Colonic mucosa (tissue), 4 donors: ENCODE measurements at regions not wholly inside any gene's neighbourhood (a gene's known extent, or its start where the extent isn't known, plus 50 kb on each side); places are given as distances from the start of the nearest gene placed in this dataset.
A peak's percentile ranks its signal among the peaks of the same experiment; 100 is the strongest.
"Not testable (repeated sequence)": the region's sequence is repeated elsewhere in the genome, so short reads cannot be mapped to it uniquely, and the experiment has no call there.

Experiments used
- DNase-seq: peaks from one replicate; pipeline ENCODE4 v3.0.0-alpha.2; 2020
- H3K27ac ChIP-seq: fragments of 200-600 bp; one replicate; pipeline ENCODE4 v1.8.0; 2021
- H3K27me3 ChIP-seq: fragments of 200-600 bp; one replicate; pipeline ENCODE4 v1.8.0; 2021
- H3K36me3 ChIP-seq: fragments of 200-600 bp; one replicate; pipeline ENCODE4 v1.8.0; 2021
- H3K4me1 ChIP-seq: fragments of 200-600 bp; one replicate; pipeline ENCODE4 v1.8.0; 2021; ENCODE audit warnings: mild to moderate bottlenecking
- H3K4me3 ChIP-seq: fragments of 200-600 bp; one replicate; pipeline ENCODE4 v1.8.0; 2021
- H3K9ac ChIP-seq, 2 donors: one replicate each; pipeline ENCODE4 v1.7.0; 2013; ENCODE audit warnings: control low read depth in 2 of 2, low read depth in 2 of 2, low read length in 2 of 2
- H3K9me3 ChIP-seq: fragments of 200-600 bp; one replicate; pipeline ENCODE4 v1.8.0; 2021
- intact Hi-C: fragments of 100-400 bp; cut with DNase I; formaldehyde crosslinking; loops from one replicate; pipeline ENCODE4 v1.14.1; 2022
- TF ChIP-seq, protein P1 (sequence below): fragments of 200-600 bp; IDR thresholded peaks from one replicate; pipeline ENCODE4 v1.8.0; 2022; ENCODE audit warnings: antibody characterized with exemption, mild to moderate bottlenecking
- donor health status: healthy.
- donor health status: DM: no; HTN: no; CAD: no.
- donor health status: DM: no; HTN: no; CAD: no.

DNA sequence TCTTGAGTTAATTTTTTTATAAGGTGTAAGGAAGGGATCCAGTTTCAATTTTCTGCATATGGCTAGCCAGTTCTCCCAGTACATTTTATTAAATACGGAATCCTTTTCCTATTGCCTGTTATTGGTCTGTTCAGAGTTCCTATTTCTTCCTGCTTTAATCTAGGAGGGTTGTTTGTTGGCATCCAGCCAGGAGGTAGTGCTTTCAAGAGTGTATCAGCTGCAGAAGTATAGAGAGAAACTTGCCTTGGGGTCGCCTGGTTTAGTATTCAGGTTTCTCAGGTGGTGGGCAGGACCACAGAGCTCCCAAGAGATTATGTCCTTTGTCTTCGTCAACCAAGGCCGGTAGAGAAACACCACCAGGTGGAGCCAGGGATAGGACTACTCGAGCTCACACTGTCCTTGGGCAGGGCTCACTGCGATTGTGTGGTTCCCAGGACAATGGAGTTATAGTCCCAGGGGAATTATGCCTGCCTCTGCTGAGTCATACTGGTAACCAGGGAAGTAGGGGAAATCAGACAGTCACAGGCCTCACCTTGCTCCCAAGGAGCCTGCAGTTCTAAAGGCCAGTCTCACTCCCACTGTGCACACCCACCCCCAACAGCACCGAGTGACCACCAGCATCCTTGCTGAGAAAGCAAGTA is 168.1 kb downstream of the VSIG4 start:
- TF ChIP-seq, protein P1, sequence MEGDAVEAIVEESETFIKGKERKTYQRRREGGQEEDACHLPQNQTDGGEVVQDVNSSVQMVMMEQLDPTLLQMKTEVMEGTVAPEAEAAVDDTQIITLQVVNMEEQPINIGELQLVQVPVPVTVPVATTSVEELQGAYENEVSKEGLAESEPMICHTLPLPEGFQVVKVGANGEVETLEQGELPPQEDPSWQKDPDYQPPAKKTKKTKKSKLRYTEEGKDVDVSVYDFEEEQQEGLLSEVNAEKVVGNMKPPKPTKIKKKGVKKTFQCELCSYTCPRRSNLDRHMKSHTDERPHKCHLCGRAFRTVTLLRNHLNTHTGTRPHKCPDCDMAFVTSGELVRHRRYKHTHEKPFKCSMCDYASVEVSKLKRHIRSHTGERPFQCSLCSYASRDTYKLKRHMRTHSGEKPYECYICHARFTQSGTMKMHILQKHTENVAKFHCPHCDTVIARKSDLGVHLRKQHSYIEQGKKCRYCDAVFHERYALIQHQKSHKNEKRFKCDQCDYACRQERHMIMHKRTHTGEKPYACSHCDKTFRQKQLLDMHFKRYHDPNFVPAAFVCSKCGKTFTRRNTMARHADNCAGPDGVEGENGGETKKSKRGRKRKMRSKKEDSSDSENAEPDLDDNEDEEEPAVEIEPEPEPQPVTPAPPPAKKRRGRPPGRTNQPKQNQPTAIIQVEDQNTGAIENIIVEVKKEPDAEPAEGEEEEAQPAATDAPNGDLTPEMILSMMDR: no peak
- no peak overlapping the region for H3K27ac ChIP-seq
- H3K27me3 ChIP-seq: peaks cover 3% of the 10 kb centered on the region

DNA sequence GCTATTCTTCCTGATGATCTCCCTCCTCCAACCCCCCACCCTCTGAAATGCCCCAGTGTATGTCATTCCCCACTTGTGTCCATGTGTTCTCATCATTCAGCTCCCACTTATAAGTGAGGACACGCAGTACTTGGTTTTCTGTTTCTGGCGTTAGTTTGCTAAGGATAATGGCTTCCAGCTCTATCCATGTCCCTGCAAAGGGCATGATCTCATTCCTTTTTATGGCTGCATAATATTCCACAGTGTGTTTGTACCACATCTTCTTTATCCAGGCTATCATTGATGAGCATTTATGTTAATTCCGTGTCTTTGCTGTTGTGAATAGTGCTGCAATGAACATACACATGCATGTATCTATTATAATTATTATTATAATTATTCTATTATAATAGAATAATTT is 169.3 kb downstream of the VSIG4 start:
- H3K27ac ChIP-seq, H3K9me3 ChIP-seq, DNase-seq, H3K36me3 ChIP-seq, H3K9ac ChIP-seq, H3K27me3 ChIP-seq, intact Hi-C loops, H3K4me3 ChIP-seq, H3K4me1 ChIP-seq: not testable (repeated sequence)

More for the DNA sequence above, 168.1 kb downstream of the VSIG4 start:
- Histone ChIP-seq H3K4me1 (no peaks in the 10 kb centered on the region), H3K9ac (no peak overlapping the region), H3K4me3 (no peak overlapping the region), H3K36me3 (no peaks in the 10 kb centered on the region), H3K9me3 (no peaks in the 10 kb centered on the region)
- DNase-seq: peak; percentile 61
- intact Hi-C loops: no loop called here

DNA sequence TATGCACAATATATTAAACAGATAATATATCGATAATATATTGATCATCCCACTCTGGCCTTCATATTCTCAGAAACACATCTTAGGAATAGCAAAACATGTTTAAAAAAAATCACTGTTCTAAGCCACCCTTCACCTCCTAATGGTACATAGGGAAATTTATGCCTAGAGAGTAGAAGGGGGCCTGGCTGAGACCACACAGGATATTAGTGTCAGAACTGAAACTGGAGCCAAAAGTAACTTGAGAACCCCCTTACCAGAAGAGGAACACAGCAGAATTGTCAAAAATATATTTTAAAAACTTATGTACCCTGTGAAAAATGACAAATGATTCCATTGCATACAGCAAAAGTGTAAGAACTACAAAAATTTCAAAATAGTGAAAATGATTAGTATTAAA is 173.1 kb downstream of the VSIG4 start:
- Histone ChIP-seq H3K4me3 (no peak overlapping the region), H3K4me1 (no peaks in the 10 kb centered on the region), H3K27me3 (peaks cover 3% of the 10 kb centered on the region), H3K27ac (no peak overlapping the region), H3K36me3 (no peaks in the 10 kb centered on the region), H3K9ac (no peak overlapping the region), H3K9me3 (no peaks in the 10 kb centered on the region)
- intact Hi-C loops: no loop called here
- no peak for DNase-seq
- TF ChIP-seq, protein P1: no peak

DNA sequence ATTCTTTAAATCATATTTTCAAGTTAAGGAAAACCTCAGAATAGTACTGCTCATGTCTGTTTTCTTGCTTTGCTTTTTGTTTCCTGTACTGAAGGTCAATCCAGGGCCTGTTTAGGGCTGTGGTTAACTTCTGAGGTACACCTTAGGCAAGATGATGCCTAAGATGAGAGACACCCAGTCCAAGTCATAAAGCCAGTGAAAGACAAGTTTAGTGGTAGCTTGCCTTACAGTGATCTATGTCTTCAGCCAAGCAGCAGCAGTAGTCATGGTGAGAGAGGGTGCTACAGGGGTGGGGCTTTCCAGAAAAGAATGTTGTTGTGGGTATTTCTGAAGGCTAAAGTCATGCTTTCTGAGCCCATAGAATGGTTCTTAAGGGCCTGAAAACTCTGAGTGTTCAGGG is 173.7 kb downstream of the VSIG4 start:
- Histone ChIP-seq H3K27me3 (peaks cover 3% of the 10 kb centered on the region), H3K27ac (no peak overlapping the region), H3K9ac (no peak overlapping the region), H3K4me3 (no peak overlapping the region), H3K4me1 (no peaks in the 10 kb centered on the region), H3K9me3 (no peaks in the 10 kb centered on the region), H3K36me3 (no peaks in the 10 kb centered on the region)
- intact Hi-C loops: no loop called here
- TF ChIP-seq, protein P1: no peak
- DNase-seq: no peak

DNA sequence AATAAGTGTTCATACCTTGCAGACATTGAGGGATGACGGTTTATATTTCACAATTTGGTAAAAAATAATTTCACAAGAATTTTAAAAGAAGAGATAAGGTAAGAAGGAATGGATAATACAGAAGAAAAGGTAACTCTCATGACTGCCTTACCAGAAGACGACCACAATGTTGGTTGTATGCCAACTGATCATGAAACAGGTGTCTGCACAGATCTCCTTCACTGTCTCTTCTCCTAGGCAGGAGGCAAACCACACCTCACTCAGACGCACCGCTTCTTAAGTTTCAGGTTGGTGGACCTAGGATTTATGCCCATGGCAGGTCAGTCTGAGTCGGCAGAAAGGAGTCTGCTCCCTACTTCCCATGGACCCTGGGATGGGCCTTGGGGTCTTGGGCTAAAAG is 177.2 kb downstream of the VSIG4 start:
- Histone ChIP-seq H3K9me3 (no peaks in the 10 kb centered on the region), H3K36me3 (no peaks in the 10 kb centered on the region), H3K27me3 (peaks cover 1% of the 10 kb centered on the region), H3K4me1 (no peaks in the 10 kb centered on the region), H3K9ac (no peak overlapping the region), H3K27ac (no peak overlapping the region), H3K4me3 (no peak overlapping the region)
- no peak for DNase-seq
- intact Hi-C loops: no loop called here
- TF ChIP-seq, protein P1: no peak

DNA sequence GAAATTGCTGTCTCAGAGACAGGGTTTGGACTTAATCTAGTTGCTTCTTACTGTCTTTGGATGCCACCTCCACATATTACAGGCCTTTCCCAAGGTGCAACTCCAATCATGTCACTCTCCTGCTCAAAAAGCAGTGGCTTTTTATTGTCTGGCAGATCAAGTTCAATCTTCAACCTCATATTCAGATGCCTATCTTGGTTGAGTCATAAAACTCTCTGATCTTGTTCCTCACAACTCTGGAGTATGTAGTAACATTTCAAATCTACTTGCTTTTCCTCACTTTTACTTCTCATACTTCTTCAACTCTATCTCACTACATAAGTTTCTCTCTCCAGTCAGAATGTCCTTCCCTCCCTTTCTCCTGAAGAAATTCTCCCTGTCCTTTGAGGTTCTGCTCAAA is 180.6 kb downstream of the VSIG4 start:
- H3K9ac ChIP-seq: no peak overlapping the region
- H3K27ac ChIP-seq: no peak overlapping the region
- no peaks in the 10 kb centered on the region for H3K4me1 ChIP-seq
- TF ChIP-seq, protein P1: no peak
- no peak for DNase-seq
- intact Hi-C loops: no loop called here
- no peak overlapping the region for H3K4me3 ChIP-seq
- no peaks in the 10 kb centered on the region for H3K27me3 ChIP-seq
- H3K36me3 ChIP-seq: no peaks in the 10 kb centered on the region
- H3K9me3 ChIP-seq: no peaks in the 10 kb centered on the region

DNA sequence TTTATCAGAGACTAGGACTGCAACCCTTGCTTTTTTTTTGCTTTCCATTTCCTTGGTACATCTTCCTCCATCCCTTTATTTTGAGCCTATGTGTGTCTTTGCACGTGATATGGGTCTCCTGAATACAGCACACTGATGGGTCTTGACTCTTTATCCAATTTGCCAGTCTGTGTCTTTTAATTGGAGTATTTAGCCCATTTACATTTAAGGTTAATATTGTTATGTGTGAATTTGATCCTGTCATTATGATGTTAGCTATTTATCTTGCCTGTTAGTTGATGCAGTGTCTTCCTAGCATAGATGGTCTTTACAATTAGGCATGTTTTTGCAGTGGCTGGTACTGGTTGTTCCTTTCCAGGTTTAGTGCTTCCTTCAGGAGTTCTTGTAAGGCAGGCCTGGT is 185.4 kb downstream of the VSIG4 start:
- H3K27me3 ChIP-seq, H3K4me3 ChIP-seq, H3K4me1 ChIP-seq, H3K9ac ChIP-seq, H3K27ac ChIP-seq, DNase-seq, intact Hi-C loops, H3K36me3 ChIP-seq, H3K9me3 ChIP-seq: not testable (repeated sequence)

DNA sequence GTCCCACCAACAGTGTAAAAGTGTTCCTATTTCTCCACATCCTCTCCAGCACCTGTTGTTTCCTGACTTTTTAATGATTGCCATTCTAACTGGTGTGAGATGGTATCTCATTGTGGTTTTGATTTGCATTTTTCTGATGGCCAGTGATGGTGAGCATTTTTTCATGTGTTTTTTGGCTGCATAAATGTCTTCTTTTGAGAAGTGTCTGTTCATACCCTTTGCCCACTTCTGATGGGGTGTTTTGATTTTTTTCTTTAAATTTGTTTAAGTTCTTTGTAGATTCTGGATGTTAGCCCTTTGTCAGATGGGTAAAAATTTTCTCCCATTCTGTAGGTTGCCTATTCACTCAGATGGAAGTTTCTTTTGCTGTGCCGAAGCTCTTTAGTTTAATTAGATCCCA is 183.9 kb downstream of the MSN start:
- H3K4me1 ChIP-seq, H3K9me3 ChIP-seq, H3K27ac ChIP-seq, H3K36me3 ChIP-seq, H3K4me3 ChIP-seq, intact Hi-C loops, DNase-seq, H3K27me3 ChIP-seq, H3K9ac ChIP-seq: not testable (repeated sequence)

DNA sequence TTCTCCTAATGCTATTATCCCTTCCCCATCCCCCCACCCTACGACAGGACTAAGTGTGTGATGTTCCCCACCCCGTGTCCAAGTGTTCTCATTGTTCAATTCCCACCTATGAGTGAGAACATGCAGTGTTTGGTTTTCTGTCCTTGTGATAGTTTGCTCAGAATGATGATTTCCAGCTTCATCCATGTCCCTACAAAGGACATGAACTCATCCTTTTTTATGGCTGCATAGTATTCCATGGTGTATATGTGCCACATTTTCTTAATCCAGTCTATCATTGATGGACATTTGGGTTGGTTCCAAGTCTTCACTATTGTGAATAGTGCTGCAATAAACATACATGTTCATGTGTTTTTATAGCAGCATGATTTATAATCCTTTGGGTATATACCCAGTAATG is 183.4 kb downstream of the MSN start:
- DNase-seq, intact Hi-C loops, H3K9me3 ChIP-seq, H3K4me1 ChIP-seq, H3K9ac ChIP-seq, H3K27ac ChIP-seq, H3K27me3 ChIP-seq, H3K36me3 ChIP-seq, H3K4me3 ChIP-seq: not testable (repeated sequence)
